GM23338 (cell line): ENCODE measurements at regions not wholly inside any gene's neighbourhood (a gene's known extent, or its start where the extent isn't known, plus 50 kb on each side); places are given as distances from the start of the nearest gene placed in this dataset.

ENCODE experiments used
- ATAC-seq: fragments of 200-7000 bp; cut with Tn5 transposase; 3 replicates; pipeline ENCODE4 v1.9.1; 2020
- DNase-seq: peaks from one replicate; pipeline ENCODE4 v3.0.0-alpha.2; 2015; ENCODE audit warnings: low spot score
- H2AFZ ChIP-seq: fragments of 200-600 bp; sonication (generic); 2 replicates; pipeline ENCODE4 v1.8.0; 2016; ENCODE audit warnings: antibody characterized with exemption, mild to moderate bottlenecking, moderate library complexity
- H3F3A ChIP-seq: fragments of 200-600 bp; sonication (generic); replicated peaks from 2 replicates; pipeline ENCODE4 v1.8.0; 2017; ENCODE audit warnings: antibody characterized with exemption, mixed run types, low read depth
- H3K27ac ChIP-seq: fragments of 200-600 bp; sonication (generic); 2 replicates; pipeline ENCODE4 v1.6.1; 2016; ENCODE audit warnings: low read depth
- H3K27me3 ChIP-seq: fragments of 200-600 bp; sonication (generic); 2 replicates; pipeline ENCODE4 v1.8.0; 2016; ENCODE audit warnings: mild to moderate bottlenecking, mixed run types, moderate library complexity; ENCODE audit not compliant: insufficient read depth
- H3K36me3 ChIP-seq: fragments of 200-600 bp; sonication (generic); 2 replicates; pipeline ENCODE4 v1.8.0; 2016; ENCODE audit warnings: mild to moderate bottlenecking; ENCODE audit not compliant: insufficient read depth
- H3K4me1 ChIP-seq: fragments of 200-600 bp; sonication (generic); 2 replicates; pipeline ENCODE4 v1.8.0; 2016; ENCODE audit warnings: mild to moderate bottlenecking, moderate library complexity; ENCODE audit not compliant: insufficient read depth
- H3K4me2 ChIP-seq: fragments of 200-600 bp; sonication (generic); 2 replicates; pipeline ENCODE4 v1.7.1; 2017; ENCODE audit warnings: mixed run types
- H3K4me3 ChIP-seq: fragments of 200-600 bp; sonication (generic); 2 replicates; pipeline ENCODE4 v1.6.1; 2016; ENCODE audit warnings: mixed run types
- H3K79me2 ChIP-seq: fragments of 200-600 bp; sonication (generic); replicated peaks from 2 replicates; pipeline ENCODE4 v1.8.0; 2017; ENCODE audit warnings: mild to moderate bottlenecking; ENCODE audit not compliant: insufficient read depth
- H3K9me2 ChIP-seq: fragments of 200-600 bp; sonication (generic); 2 replicates; pipeline ENCODE4 v1.8.0; 2017; ENCODE audit not compliant: insufficient read depth
- H4K20me1 ChIP-seq: fragments of 200-600 bp; sonication (generic); replicated peaks from 2 replicates; pipeline ENCODE4 v1.8.0; 2017; ENCODE audit warnings: mild to moderate bottlenecking; ENCODE audit not compliant: insufficient read depth
- H3K27ac Mint-ChIP-seq: 2 replicates; pipeline ENCODE4 v1.8.0; 2020; ENCODE audit warnings: inconsistent platforms, mild to moderate bottlenecking, moderate library complexity, mixed read lengths
- H3K27me3 Mint-ChIP-seq: 3 replicates; pipeline ENCODE4 v1.8.0; 2022; ENCODE audit warnings: low read depth, mild to moderate bottlenecking, moderate library complexity, mixed read lengths, inconsistent platforms; ENCODE audit not compliant: insufficient read depth, poor library complexity
- H3K36me3 Mint-ChIP-seq: 3 replicates; pipeline ENCODE4 v1.8.0; 2021; ENCODE audit warnings: low read depth, mild to moderate bottlenecking, inconsistent platforms, moderate library complexity, mixed read lengths
- H3K4me1 Mint-ChIP-seq: 3 replicates; pipeline ENCODE4 v1.8.0; 2020; ENCODE audit warnings: mild to moderate bottlenecking, inconsistent platforms, mixed read lengths
- H3K4me3 Mint-ChIP-seq: 3 replicates; pipeline ENCODE4 v1.8.0; 2021; ENCODE audit warnings: moderate library complexity, mild to moderate bottlenecking, inconsistent platforms, mixed read lengths
- H3K9me3 Mint-ChIP-seq: 3 replicates; pipeline ENCODE4 v1.8.0; 2020; ENCODE audit warnings: moderate library complexity, mild to moderate bottlenecking, inconsistent platforms, mixed read lengths
- CREB1 ChIP-seq: fragments of 250-450 bp; sonication (Bioruptor Pico); IDR thresholded peaks from 2 replicates; pipeline ENCODE4 v1.5.0; 2020; ENCODE audit warnings: low read depth, mild to moderate bottlenecking, moderate library complexity
- JUNB ChIP-seq: IDR thresholded peaks from one replicate; pipeline ENCODE4 v1.6.1; 2016; ENCODE audit warnings: antibody characterized with exemption; ENCODE audit not compliant: unreplicated experiment
- ZNF331 ChIP-seq: fragments of 250-450 bp; sonication (Bioruptor Pico); IDR thresholded peaks from 2 replicates; pipeline ENCODE4 v1.5.0; 2020; ENCODE audit warnings: low read depth, mild to moderate bottlenecking, moderate library complexity
- TF ChIP-seq, protein P1 (sequence below): fragments of 250-450 bp; sonication (Bioruptor Pico); IDR thresholded peaks from 2 replicates; pipeline ENCODE4 v1.5.0; 2020; ENCODE audit warnings: mild to moderate bottlenecking, moderate library complexity

DNA sequence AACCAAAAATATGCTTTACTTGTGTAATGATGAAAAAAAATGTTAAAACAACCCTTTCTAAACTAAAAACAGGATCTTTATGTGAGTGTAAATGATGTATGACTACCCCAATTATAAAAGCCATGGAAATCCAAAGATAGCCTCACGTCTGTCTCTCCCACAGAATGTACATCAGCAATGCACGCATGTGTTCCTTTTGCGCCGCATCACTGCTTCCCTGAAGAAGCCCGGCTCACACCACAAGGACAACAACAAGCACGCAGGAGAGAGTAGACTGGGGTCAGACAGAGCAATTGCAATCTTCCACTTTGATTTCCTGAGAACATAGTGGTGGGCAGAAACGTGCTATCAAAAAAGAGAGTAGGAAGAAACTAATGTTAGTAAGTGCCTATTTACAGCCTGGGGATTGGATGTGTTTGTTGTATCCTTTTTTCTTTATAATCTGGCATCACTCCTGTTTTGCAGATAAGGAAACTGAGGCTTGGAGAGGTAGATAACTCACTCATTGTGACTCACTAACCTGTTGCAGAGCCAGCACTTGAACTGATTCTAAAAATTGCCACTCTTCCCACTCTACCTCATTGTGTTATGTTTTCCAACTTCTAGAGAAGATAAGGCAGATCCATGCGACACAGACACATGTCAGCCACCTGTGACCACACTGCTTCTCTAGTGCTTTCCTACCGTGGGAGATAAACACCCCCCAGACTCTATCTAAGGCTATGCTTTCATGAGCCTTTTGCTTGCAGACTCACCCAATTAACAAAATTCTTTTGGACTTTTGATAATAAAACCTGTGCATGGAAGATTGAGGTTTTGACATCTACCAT lies 60.1 kb downstream of the MAP10 start:
- Histone ChIP-seq H3K79me2 (no peaks in the 10 kb centered on the region), H2AFZ (no peak overlapping the region), H3K4me3 (no peak overlapping the region), H4K20me1 (no peaks in the 10 kb centered on the region), H3K4me2 (no peak overlapping the region), H3K36me3 (no peaks in the 10 kb centered on the region), H3K27ac (no peak overlapping the region), H3K4me1 (no peaks in the 10 kb centered on the region), H3K9me2 (no peaks in the 10 kb centered on the region), H3F3A (no peaks in the 10 kb centered on the region), H3K27me3 (no peaks in the 10 kb centered on the region)
- Mint-ChIP-seq H3K27me3 (no peaks in the 10 kb centered on the region), H3K9me3 (no peaks in the 10 kb centered on the region), H3K4me1 (no peaks in the 10 kb centered on the region), H3K36me3 (no peaks in the 10 kb centered on the region), H3K27ac (no peak overlapping the region), H3K4me3 (no peak overlapping the region)
- ATAC-seq = no peak
- TF ChIP-seq CREB1 (CRISPR knock-in tag) (no peak), ZNF331 (CRISPR knock-in tag) (no peak)
- TF ChIP-seq, protein P1, sequence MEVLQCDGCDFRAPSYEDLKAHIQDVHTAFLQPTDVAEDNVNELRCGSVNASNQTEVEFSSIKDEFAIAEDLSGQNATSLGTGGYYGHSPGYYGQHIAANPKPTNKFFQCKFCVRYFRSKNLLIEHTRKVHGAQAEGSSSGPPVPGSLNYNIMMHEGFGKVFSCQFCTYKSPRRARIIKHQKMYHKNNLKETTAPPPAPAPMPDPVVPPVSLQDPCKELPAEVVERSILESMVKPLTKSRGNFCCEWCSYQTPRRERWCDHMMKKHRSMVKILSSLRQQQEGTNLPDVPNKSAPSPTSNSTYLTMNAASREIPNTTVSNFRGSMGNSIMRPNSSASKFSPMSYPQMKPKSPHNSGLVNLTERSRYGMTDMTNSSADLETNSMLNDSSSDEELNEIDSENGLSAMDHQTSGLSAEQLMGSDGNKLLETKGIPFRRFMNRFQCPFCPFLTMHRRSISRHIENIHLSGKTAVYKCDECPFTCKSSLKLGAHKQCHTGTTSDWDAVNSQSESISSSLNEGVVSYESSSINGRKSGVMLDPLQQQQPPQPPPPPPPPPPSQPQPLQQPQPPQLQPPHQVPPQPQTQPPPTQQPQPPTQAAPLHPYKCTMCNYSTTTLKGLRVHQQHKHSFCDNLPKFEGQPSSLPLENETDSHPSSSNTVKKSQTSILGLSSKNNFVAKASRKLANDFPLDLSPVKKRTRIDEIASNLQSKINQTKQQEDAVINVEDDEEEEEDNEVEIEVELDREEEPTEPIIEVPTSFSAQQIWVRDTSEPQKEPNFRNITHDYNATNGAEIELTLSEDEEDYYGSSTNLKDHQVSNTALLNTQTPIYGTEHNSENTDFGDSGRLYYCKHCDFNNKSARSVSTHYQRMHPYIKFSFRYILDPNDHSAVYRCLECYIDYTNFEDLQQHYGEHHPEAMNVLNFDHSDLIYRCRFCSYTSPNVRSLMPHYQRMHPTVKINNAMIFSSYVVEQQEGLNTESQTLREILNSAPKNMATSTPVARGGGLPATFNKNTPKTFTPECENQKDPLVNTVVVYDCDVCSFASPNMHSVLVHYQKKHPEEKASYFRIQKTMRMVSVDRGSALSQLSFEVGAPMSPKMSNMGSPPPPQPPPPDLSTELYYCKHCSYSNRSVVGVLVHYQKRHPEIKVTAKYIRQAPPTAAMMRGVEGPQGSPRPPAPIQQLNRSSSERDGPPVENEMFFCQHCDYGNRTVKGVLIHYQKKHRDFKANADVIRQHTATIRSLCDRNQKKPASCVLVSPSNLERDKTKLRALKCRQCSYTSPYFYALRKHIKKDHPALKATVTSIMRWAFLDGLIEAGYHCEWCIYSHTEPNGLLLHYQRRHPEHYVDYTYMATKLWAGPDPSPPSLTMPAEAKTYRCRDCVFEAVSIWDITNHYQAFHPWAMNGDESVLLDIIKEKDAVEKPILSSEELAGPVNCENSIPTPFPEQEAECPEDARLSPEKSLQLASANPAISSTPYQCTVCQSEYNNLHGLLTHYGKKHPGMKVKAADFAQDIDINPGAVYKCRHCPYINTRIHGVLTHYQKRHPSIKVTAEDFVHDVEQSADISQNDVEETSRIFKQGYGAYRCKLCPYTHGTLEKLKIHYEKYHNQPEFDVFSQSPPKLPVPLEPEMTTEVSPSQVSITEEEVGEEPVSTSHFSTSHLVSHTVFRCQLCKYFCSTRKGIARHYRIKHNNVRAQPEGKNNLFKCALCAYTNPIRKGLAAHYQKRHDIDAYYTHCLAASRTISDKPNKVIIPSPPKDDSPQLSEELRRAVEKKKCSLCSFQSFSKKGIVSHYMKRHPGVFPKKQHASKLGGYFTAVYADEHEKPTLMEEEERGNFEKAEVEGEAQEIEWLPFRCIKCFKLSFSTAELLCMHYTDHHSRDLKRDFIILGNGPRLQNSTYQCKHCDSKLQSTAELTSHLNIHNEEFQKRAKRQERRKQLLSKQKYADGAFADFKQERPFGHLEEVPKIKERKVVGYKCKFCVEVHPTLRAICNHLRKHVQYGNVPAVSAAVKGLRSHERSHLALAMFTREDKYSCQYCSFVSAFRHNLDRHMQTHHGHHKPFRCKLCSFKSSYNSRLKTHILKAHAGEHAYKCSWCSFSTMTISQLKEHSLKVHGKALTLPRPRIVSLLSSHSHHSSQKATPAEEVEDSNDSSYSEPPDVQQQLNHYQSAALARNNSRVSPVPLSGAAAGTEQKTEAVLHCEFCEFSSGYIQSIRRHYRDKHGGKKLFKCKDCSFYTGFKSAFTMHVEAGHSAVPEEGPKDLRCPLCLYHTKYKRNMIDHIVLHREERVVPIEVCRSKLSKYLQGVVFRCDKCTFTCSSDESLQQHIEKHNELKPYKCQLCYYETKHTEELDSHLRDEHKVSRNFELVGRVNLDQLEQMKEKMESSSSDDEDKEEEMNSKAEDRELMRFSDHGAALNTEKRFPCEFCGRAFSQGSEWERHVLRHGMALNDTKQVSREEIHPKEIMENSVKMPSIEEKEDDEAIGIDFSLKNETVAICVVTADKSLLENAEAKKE = no peak
- DNase-seq = no peak

DNA sequence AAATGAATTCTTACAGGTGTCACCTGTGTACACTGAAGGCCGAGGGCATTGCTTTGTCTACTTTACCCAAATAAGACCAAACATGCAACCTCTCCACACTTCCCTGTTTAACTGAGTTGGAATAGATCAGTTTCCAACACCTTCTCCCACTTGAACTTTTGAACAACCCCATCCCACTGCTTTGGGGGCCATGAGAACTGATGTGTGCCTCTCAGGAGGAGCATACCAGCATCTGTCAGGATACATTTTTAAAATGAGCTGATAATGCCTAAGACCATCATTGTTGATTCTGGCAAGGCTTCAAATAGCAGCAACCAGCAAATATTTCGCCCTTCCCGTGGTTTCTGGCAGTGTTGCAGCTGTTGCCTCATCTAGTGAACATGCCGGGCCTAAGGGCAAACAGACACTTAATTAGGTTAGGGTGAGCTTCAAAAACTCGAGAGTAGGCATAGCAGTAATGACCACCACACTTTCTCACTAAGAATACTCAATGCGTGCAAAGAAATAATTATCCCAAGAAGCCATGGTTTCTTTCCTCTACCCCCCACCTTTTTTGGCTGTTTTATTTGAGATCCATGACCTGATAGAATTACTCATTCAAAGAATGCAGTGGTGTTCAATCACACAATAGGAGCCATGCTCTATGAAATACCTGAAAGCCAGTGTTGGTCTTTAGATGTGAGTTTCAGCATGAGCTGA lies 63.7 kb downstream of the MAP10 start:
- no peaks in the 10 kb centered on the region for H3K4me1 Mint-ChIP-seq
- no peaks in the 10 kb centered on the region for H3K27me3 Mint-ChIP-seq
- H3K4me3 Mint-ChIP-seq = no peak overlapping the region
- H3F3A ChIP-seq = no peaks in the 10 kb centered on the region
- H3K4me2 ChIP-seq = no peak overlapping the region
- H3K36me3 ChIP-seq = no peaks in the 10 kb centered on the region
- no peaks in the 10 kb centered on the region for H3K9me3 Mint-ChIP-seq
- H3K27me3 ChIP-seq = no peaks in the 10 kb centered on the region
- no peak overlapping the region for H2AFZ ChIP-seq
- DNase-seq = no peak
- no peaks in the 10 kb centered on the region for H3K9me2 ChIP-seq
- no peak overlapping the region for H3K4me3 ChIP-seq
- no peak overlapping the region for H3K27ac ChIP-seq
- no peak for ATAC-seq
- H3K36me3 Mint-ChIP-seq = no peaks in the 10 kb centered on the region
- H3K79me2 ChIP-seq = no peaks in the 10 kb centered on the region
- no peaks in the 10 kb centered on the region for H3K4me1 ChIP-seq
- no peaks in the 10 kb centered on the region for H4K20me1 ChIP-seq
- no peak overlapping the region for H3K27ac Mint-ChIP-seq
- TF ChIP-seq, protein P1 = no peak
- TF ChIP-seq CREB1 (CRISPR knock-in tag) = no peak
- no peak for TF ChIP-seq JUNB
